Kidney epithelial cell (primary cell): ENCODE measurements at regions not wholly inside any gene's neighbourhood (a gene's known extent, or its start where the extent isn't known, plus 50 kb on each side); places are given as distances from the start of the nearest gene placed in this dataset.
A peak's percentile ranks its signal among the peaks of the same experiment; 100 is the strongest.

Experiments used
- DNase-seq: peaks from one replicate; pipeline ENCODE4 v3.0.0-alpha.2; 2010; ENCODE audit warnings: low read depth
- H3K27me3 ChIP-seq: 2 replicates; pipeline ENCODE4 v1.6.0; 2011; ENCODE audit warnings: low read length; ENCODE audit not compliant: control insufficient read depth, insufficient read depth
- H3K36me3 ChIP-seq: 2 replicates; pipeline ENCODE4 v1.5.1; 2011; ENCODE audit warnings: low read length; ENCODE audit not compliant: control insufficient read depth, insufficient read depth
- H3K4me3 ChIP-seq: 2 replicates; pipeline ENCODE4 v1.5.1; 2011; ENCODE audit warnings: low read depth, mild to moderate bottlenecking, control low read depth, low read length
- TF ChIP-seq, protein P1 (sequence below): IDR thresholded peaks from 2 replicates; pipeline ENCODE4 v1.5.1; 2011; ENCODE audit warnings: mild to moderate bottlenecking, moderate library complexity, low read length, control low read depth, inconsistent platforms; ENCODE audit not compliant: insufficient read depth, poor library complexity, severe bottlenecking

DNA sequence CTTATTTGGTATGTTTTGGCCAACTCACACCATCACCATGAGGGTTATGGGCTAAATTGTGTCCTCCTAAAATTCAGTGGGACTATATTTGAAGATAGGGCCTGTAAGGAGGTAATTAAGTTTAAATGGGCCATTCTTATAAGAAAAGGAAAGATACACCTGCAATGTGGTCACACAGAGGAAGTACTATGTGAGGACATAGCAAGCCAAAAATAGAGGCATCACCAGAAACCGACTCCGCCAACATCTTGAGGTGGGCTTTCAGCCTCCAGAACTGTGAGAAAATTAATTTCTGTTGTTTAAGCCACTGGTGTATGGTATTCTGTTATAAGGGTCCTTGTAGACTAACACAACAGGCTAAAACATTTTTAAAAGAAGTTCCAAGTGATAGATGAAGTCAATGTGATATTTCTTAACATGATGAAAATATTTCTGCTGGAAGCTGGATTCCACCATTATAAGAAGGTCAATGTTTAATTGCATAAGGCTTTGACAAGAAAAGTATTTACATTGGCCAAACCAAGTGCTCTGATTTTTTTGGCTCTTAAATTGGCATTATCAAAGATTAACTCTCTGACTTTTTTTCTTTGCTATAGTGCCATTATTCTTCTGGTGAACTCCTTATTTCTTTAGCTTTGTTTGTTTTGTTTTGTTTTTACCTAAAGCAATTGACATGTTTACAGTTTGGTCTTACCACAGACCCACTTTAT is 540.9 kb downstream of the PPARGC1A start:
- DNase-seq, result no peak
- Histone ChIP-seq H3K36me3 (no peaks in the 10 kb centered on the region), H3K4me3 (no peak overlapping the region), H3K27me3 (no peaks in the 10 kb centered on the region)
- TF ChIP-seq, protein P1, sequence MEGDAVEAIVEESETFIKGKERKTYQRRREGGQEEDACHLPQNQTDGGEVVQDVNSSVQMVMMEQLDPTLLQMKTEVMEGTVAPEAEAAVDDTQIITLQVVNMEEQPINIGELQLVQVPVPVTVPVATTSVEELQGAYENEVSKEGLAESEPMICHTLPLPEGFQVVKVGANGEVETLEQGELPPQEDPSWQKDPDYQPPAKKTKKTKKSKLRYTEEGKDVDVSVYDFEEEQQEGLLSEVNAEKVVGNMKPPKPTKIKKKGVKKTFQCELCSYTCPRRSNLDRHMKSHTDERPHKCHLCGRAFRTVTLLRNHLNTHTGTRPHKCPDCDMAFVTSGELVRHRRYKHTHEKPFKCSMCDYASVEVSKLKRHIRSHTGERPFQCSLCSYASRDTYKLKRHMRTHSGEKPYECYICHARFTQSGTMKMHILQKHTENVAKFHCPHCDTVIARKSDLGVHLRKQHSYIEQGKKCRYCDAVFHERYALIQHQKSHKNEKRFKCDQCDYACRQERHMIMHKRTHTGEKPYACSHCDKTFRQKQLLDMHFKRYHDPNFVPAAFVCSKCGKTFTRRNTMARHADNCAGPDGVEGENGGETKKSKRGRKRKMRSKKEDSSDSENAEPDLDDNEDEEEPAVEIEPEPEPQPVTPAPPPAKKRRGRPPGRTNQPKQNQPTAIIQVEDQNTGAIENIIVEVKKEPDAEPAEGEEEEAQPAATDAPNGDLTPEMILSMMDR, result no peak

DNA sequence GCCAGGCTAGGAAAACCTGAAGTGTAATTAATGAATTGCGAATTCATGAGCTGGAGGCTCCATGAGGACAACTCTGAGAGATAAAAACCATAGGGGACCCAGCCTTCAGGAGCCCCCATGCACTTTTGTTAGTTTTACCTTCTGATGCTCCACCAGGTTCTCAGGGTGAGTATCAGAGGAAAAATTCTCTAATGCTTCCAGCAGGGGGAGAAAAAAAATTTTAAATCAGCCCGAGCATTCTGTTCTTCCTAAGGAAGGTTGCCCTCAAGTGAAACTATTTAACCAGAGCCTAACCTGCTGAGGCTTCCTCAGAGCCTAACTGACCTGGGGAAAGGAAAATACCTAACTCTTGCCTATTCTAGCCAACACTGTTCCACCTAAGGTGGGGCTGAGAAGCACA is 552.6 kb downstream of the PPARGC1A start:
- H3K27me3 ChIP-seq, result no peaks in the 10 kb centered on the region
- no peak overlapping the region for H3K4me3 ChIP-seq
- H3K36me3 ChIP-seq, result no peaks in the 10 kb centered on the region
- TF ChIP-seq, protein P1, result peak; percentile 24
- DNase-seq, result no peak

GRCh38 chr4:23333946-23334878 is 555.6 kb downstream of the PPARGC1A start:
- no peak overlapping the region for H3K4me3 ChIP-seq
- DNase-seq, result peak; percentile 97
- H3K27me3 ChIP-seq, result no peaks in the 10 kb centered on the region
- TF ChIP-seq, protein P1, result peak; percentile 38
- H3K36me3 ChIP-seq, result no peaks in the 10 kb centered on the region

GRCh38 chr4:23333556-23333945 is 556.3 kb downstream of the PPARGC1A start:
- Histone ChIP-seq H3K4me3 (no peak overlapping the region), H3K27me3 (no peaks in the 10 kb centered on the region), H3K36me3 (no peaks in the 10 kb centered on the region)
- peak; percentile 14 for DNase-seq
- TF ChIP-seq, protein P1, result no peak

DNA sequence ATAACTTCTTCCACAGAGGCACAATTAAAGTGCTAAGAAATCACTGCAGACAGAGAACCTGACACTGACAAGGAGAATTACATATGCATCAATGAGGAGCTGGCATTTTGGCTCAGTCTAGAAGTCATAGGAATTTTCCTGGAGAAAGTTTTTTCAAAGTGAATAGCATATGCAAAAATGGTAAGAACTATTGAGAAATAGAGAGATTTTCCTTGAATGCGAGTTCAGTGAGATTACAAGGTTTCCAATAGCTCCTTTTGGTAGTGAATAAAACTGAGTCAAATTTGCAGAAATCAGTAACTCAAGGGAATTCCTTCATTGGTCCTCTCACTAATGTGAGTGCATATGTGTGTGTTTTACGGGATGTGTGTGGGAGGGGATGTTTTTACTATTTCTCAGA is 557.5 kb downstream of the PPARGC1A start:
- DNase-seq, result no peak
- TF ChIP-seq, protein P1, result no peak
- Histone ChIP-seq H3K36me3 (no peaks in the 10 kb centered on the region), H3K27me3 (no peaks in the 10 kb centered on the region), H3K4me3 (no peak overlapping the region)

GRCh38 chr4:23327120-23327519 is 562.7 kb downstream of the PPARGC1A start:
- no peaks in the 10 kb centered on the region for H3K36me3 ChIP-seq
- DNase-seq, result no peak
- TF ChIP-seq, protein P1, result no peak
- no peaks in the 10 kb centered on the region for H3K27me3 ChIP-seq
- no peak overlapping the region for H3K4me3 ChIP-seq
